ENCODE measurements at regions not wholly inside any gene's neighbourhood (a gene's known extent, or its start where the extent isn't known, plus 50 kb on each side); places are given as distances from the start of the nearest gene placed in this dataset.
A peak's percentile ranks its signal among the peaks of the same experiment; 100 is the strongest.

- DNase-seq (ENCODE audit: low read depth in 2 of 2): no peak
These were observed 214.4 kb downstream of the GLI2 start for GRCh38 chr2:120949957-120950590.

DNA sequence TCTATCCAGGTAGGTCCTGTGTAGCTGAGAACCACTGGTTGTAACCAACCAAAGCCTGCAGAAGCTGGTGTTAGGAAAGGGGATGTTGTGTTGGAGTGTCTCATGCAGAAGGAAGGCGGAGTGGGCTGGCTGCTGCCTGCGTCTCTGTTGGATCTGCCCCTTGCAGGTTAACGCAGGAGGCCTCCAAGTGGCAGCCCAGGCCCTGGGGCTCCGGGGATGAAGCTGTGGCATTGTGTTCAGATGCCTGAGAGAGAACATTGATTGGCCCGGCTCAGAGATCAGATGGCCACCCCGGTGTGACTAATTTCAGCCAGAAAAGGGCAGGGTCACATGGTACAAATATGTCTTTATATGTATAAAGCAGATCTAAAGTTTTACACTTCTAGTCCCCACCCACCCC, 216.0 kb downstream of the GLI2 start:
- no peak for DNase-seq (ENCODE audit: low read depth in 2 of 2)

DNA sequence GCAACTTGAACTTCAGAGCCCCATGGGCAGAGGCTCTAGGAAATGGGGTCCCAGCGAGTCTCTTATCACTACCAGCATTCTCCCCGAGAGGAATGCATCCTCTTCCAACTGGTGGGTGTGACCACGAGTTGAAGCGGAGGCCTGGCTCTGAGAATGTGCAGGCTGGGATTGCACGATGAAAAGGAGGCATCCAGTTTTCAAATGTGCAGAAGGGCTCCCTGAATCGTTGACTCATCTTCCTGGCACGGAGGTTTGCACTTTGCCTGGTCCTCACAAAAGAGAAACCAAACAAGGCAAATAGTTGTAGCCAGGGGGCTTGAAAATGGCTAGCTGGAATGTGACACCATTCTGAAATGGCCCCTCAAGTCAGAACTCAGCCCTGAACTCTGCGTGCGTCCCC, 216.7 kb downstream of the GLI2 start:
- no peak for DNase-seq (ENCODE audit: low read depth in 2 of 2)

GRCh38 chr2:120953066-120953756, 217.5 kb downstream of the GLI2 start:
- no peak for DNase-seq (ENCODE audit: low read depth in 2 of 2)

DNA sequence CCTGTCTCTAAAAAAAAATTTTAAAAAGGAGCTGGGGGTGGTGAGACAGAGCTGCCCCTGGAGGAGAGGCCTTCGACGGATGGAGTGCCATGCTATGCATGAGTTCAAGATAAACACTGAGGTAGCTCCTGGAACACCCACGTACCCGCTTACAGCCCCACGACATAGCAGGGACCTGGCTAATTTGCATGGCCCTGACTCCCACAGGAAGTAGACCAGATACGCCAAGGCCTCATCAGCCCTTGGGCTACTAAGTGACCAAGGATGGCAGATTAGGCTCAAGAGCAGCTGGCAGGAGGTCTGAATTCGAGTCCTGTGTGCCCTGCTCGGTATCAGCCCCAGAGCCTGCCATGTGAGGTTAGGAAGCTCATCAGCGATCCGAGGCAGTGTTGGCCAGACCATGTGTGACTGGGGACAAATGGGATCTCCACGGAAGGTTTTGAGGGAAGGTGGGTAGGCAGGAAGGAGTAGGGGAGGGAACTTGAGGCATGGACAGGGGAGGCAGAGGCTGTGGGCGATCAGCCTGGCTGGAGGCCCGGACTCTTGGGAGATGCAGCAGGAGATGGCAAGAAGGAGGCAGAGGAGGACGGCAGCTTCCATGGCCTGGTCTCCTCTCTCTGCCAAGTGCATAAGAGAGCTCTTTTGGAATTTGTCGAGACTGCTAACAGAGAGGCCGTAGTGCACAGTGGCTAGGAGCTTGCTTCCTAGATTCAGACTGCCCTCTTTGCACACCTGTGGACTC, 218.3 kb downstream of the GLI2 start:
- no peak for DNase-seq (ENCODE audit: low read depth in 2 of 2)

DNA sequence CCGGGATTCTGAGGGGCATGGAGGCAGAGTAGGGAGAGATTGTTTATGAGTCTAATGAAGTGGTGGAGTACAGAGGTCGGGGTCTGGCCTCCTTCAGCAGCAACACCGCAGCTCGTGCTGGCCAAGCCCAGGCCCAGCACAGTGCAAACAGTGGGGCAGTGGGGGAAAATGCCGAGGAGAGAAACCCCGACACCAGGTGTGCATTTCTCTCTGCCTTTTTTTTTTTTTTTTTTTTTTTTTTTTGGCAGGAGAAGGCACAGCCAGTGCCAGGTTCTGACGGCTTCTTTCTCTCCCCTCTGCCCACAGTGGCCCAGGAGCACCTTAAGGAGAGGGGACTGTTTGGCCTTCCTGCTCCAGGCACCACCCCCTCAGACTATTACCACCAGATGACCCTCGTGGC, 219.3 kb downstream of the GLI2 start:
- DNase-seq (ENCODE audit: low read depth in 2 of 2): no peak

DNA sequence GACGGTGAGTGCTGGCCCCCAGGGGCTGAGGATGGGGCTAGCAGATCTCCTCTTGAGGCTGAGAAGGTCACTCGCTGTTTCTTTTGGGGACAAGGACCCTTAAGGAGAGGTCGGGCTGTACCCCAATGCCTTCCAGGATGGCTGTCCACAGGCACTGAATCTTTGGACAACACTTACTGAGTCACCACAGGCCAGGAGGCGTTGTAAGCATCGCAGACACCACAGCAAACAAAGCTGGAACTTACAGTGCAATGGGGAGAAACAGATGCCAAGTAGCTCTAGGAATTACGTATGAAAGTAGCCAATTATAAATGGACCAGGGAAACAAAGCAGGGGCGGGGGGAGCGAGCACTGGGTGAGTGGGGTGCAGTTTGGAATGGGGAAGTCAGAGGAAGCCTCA, 219.8 kb downstream of the GLI2 start:
- no peak for DNase-seq (ENCODE audit: low read depth in 2 of 2)

DNA sequence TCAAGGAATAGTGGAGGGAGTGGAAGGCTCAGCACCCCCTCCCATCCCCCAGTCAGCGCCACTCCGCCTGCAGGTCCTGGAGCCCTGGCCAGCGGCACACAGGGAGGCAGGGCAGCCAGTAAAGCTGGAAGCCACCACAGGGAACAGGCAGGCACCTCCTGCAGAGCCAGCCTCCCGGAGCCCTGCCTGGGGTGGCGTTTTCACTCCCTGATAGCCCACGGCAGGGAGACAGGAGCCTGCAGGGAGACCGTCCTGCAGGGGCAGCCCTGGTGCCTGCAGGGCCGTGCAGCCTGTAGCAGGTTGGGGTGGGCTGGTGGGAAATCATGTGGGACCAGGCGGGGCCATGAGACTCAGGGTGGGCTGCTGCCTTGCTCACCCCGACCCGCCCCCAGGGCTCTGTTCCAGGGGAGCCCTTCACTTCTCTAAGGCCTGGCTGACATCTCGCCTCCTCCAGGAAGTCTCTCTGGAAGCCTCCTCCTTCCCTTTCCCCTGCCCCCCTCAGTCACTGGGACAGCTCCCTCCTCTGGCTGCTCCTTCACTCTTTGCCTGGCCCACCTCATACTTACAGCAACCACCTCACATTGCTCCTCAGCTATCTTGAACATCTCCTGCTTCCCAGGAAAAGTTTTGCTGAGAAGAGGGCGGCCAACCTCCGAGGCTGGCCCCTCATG, 221.0 kb downstream of the GLI2 start:
- DNase-seq (ENCODE audit: low read depth in 2 of 2): no peak

GRCh38 chr2:120957905-120958304, 222.2 kb downstream of the GLI2 start:
- no peak for DNase-seq (ENCODE audit: low read depth in 2 of 2)

- DNase-seq (ENCODE audit: low read depth in 2 of 2): peak in 1 of 2 donors; percentile 13
These were observed 223.1 kb downstream of the GLI2 start for GRCh38 chr2:120958623-120959366.

- no peak for DNase-seq (ENCODE audit: low read depth in 2 of 2)
These were observed 223.8 kb downstream of the GLI2 start for GRCh38 chr2:120959426-120959825.

DNA sequence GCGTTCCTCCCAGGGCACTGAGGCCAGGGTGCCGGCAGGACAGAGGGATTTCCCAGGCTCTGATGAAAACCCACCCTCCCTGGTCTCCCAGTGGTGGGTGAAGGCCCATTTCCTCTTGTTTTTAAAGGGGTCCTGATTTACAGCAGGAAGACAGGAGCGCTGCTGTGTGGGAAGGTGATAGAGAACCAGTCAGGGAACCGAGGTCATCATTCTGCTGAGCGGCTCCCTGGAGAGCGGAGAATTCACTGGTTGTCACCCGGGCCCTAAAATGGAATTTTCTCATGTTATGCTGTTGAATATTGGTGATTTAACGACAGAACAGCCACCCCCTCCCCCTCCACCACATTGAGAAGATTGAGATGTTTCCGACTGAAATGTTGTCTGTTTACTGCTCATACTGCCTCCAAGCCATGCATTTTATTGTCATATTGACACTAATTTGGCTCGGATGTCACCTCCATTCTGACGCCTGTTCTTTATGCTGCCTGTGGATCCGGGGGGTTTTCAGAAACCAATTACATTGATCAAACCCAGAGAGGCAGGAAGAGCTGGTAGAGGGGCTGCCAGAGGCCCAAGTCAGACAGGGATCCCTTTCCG, 225.2 kb downstream of the GLI2 start:
- DNase-seq (ENCODE audit: low read depth in 2 of 2): no peak

DNA sequence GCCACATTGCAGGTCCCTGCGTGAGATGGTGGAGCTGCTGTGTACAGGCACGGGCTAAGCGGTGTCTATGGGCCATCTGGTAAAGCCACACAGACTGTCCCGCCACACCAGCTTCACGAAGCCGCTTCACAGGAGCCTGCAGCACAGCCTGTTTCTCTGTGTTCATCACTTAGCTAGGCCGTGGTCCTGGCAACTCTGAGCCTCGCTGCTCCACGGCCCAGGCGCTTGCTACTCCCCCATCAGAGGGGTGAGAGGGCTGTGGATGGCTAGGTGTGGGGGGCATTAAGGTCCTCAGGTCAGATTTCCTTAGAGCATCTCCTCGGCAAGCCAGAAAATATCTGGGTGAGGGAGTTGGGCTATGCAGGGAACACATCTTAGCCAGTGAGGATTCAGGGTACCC, 225.7 kb downstream of the GLI2 start:
- no peak for DNase-seq (ENCODE audit: low read depth in 2 of 2)

GRCh38 chr2:120963997-120964705, 228.5 kb downstream of the GLI2 start:
- DNase-seq (ENCODE audit: low read depth in 2 of 2): no peak

GRCh38 chr2:120964819-120965218, 229.2 kb downstream of the GLI2 start:
- no peak for DNase-seq (ENCODE audit: low read depth in 2 of 2)

- DNase-seq (ENCODE audit: low read depth in 2 of 2): no peak
These were observed 231.0 kb downstream of the GLI2 start for GRCh38 chr2:120966510-120967254.

GRCh38 chr2:120968307-120969015, 232.8 kb downstream of the GLI2 start:
- no peak for DNase-seq (ENCODE audit: low read depth in 2 of 2)

- DNase-seq (ENCODE audit: low read depth in 2 of 2): no peak
These were observed 234.1 kb downstream of the GLI2 start for GRCh38 chr2:120969613-120970355.

Data from dermis microvascular lymphatic vessel endothelial cell (primary cell).